Fibroblast of skin of back (primary cell): ENCODE measurements at regions not wholly inside any gene's neighbourhood (a gene's known extent, or its start where the extent isn't known, plus 50 kb on each side); places are given as distances from the start of the nearest gene placed in this dataset.
"Not testable (repeated sequence)": the region's sequence is repeated elsewhere in the genome, so short reads cannot be mapped to it uniquely, and the experiment has no call there.

Experiments used
- DNase-seq: peaks from one replicate; pipeline ENCODE4 v3.0.0-alpha.2; 2013

- DNase-seq: no peak
Measured at GRCh38 chr11:126149759-126150625, 61.5 kb downstream of the RPUSD4 start.

GRCh38 chr11:126148317-126148716 lies 63.1 kb downstream of the RPUSD4 start:
- DNase-seq: no peak

GRCh38 chr11:126147208-126148111 lies 64.0 kb downstream of the RPUSD4 start:
- DNase-seq: no peak

GRCh38 chr11:126146454-126147192 lies 64.8 kb downstream of the RPUSD4 start:
- DNase-seq: no peak

GRCh38 chr11:126145954-126146353 lies 65.5 kb downstream of the RPUSD4 start:
- DNase-seq: no peak

GRCh38 chr11:126143491-126143890 lies 68.0 kb downstream of the RPUSD4 start:
- not testable (repeated sequence) for DNase-seq

- peak; percentile 40 for DNase-seq
Measured at GRCh38 chr11:126140926-126141280, 70.5 kb downstream of the RPUSD4 start.

- DNase-seq: no peak
Measured at GRCh38 chr11:126140201-126140925, 71.1 kb downstream of the RPUSD4 start.

GRCh38 chr11:126139111-126140091 lies 72.0 kb downstream of the RPUSD4 start:
- DNase-seq: peak; percentile 16

- DNase-seq: no peak
Measured at GRCh38 chr11:126138636-126139035, 72.8 kb downstream of the RPUSD4 start.

- no peak for DNase-seq
Measured at GRCh38 chr11:126137136-126137535, 74.3 kb downstream of the RPUSD4 start.

- DNase-seq: peak; percentile 34
Measured at GRCh38 chr11:126136507-126136906, 73.8 kb upstream of the CDON start.

- no peak for DNase-seq
Measured at GRCh38 chr11:126135235-126136176, 72.8 kb upstream of the CDON start.

GRCh38 chr11:126134461-126135155 lies 71.9 kb upstream of the CDON start:
- DNase-seq: no peak

GRCh38 chr11:126133901-126134300 lies 71.2 kb upstream of the CDON start:
- DNase-seq: no peak

- no peak for DNase-seq
Measured at GRCh38 chr11:126132319-126132718, 69.7 kb upstream of the CDON start.

GRCh38 chr11:126130781-126131180 lies 68.1 kb upstream of the CDON start:
- not testable (repeated sequence) for DNase-seq

- no peak for DNase-seq
Measured at GRCh38 chr11:126129727-126130671, 67.3 kb upstream of the CDON start.
